ENCODE measurements at regions not wholly inside any gene's neighbourhood (a gene's known extent, or its start where the extent isn't known, plus 50 kb on each side); places are given as distances from the start of the nearest gene placed in this dataset.
"Not testable (repeated sequence)": the region's sequence is repeated elsewhere in the genome, so short reads cannot be mapped to it uniquely, and the experiment has no call there.

DNA sequence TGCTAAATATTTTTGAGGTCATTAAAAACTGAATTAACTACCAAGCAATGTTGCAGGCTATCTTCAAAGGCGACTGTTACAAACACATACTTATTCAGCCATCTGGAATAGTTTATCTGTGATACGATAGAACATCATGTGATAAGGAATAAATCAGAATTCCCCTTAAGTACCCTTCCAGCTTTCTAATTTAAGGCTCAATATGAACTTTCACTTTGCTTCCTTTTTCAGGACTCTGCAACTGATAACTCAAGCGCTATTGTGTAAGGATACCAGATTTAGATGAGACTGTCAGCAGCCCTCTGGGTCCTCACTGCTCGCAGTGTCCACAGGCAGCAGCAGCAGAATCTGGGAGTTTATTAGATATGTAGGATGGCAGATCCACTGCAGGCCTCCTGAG is 416.3 kb downstream of the SPATA31D1 start:
- DNase-seq = peak; percentile 56

- DNase-seq = no peak
Measured at GRCh38 chr9:82406456-82407085, 418.0 kb downstream of the SPATA31D1 start.

- no peak for DNase-seq
Measured at GRCh38 chr9:82410306-82410705, 421.7 kb downstream of the SPATA31D1 start.

- no peak for DNase-seq
Measured at GRCh38 chr9:82410866-82411265, 422.3 kb downstream of the SPATA31D1 start.

- DNase-seq = no peak
Measured at GRCh38 chr9:82412586-82413305, 424.2 kb downstream of the SPATA31D1 start.

- no peak for DNase-seq
Measured at GRCh38 chr9:82417501-82417900, 428.9 kb downstream of the SPATA31D1 start.

DNA sequence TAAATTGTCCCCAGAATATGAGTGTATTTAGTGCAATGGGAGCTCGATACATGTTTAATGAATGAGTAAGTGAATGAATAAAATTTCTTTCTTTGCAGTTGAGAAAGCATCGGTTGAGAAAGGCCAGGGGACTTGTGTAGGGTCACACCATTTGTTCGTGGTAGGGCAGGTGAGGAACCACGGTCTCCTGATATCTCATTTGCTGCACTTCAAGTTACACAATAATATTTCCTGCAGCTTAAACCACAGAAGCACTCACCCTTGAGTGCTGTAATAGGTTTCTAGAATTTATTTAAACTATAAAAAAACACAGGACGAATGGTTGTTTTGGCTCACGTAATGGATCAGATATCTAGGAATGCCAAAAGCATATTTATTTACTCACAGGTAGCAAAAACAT is 429.8 kb downstream of the SPATA31D1 start:
- DNase-seq = no peak

DNA sequence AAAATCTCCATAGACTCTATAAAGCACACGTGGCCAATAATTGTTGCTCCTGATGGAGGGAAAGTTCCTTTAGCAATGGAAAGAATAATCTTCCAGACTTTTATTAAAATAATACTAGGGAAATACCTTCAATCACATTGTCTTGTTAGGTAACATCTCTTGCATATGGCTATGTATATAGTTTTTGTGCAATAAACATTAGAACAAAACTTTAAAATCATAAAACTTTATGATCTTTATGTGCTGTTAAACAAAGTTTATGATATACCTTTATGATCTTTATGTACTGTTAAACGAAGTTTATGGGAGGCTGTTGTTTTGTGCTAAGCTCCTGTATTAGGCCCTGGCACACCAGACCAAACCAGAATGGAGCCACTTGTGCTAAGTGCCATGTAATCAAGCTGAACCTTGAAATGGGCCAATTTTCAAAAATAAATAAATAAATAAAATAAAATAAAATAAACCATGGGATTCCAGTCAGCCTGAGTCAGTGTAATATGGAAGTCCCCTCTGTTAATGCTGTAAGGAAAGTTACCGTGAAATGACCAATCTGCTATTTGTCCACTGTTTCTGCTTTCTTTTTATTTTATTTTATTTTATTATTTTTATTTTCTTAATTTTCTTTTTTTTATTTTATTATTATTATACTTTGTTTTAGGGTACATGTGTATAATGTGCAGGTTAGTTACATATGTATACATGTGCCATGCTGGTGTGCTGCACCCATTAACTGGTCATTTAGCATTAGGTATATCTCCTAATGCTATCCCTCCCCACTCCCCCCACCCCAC is 431.3 kb downstream of the SPATA31D1 start:
- DNase-seq = no peak

GRCh38 chr9:82421498-82421897 is 432.9 kb downstream of the SPATA31D1 start:
- DNase-seq = no peak

- no peak for DNase-seq
Measured at GRCh38 chr9:82423700-82424099, 435.1 kb downstream of the SPATA31D1 start.

- DNase-seq = no peak
Measured at GRCh38 chr9:82424599-82425120, 436.1 kb downstream of the SPATA31D1 start.

- no peak for DNase-seq
Measured at GRCh38 chr9:82431121-82431520, 442.5 kb downstream of the SPATA31D1 start.

DNA sequence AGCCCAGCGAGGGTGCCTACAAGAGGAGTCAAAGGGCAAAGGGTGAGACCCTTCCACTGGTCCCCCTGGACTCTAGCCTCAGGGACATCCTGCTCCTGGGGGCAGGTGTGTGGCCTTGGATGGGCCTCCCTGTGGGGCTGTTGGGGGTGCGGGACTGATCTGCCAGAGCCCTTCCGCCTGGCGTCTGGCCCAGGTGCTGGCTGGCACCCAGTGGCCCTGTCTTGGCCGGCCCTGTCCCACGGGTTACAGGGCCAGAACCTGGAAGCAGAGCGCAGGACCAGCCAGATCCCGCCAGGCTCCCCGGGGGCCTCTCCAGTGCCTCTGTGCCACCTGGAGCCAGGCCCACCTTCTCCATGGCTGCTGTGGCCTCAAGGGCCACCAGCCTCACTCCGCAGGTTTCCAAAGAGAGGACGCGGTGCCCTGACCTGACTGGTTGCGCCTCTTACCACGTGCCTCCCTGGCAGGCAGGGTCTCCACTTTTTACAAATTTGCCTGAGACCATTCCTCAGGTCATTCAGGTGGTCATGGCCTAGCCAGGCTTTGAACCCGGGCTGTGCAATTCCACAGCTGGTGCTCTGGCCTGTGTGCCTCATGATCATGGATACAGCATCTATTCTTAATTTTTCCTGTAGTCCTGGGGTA is 444.8 kb downstream of the SPATA31D1 start:
- not testable (repeated sequence) for DNase-seq

GRCh38 chr9:82436475-82436874 is 447.9 kb downstream of the SPATA31D1 start:
- no peak for DNase-seq

- DNase-seq = not testable (repeated sequence)
Measured at GRCh38 chr9:82437183-82437582, 448.6 kb downstream of the SPATA31D1 start.

- no peak for DNase-seq
Measured at GRCh38 chr9:82438581-82438980, 450.0 kb downstream of the SPATA31D1 start.

- DNase-seq = no peak
Measured at GRCh38 chr9:82443312-82443711, 454.7 kb downstream of the SPATA31D1 start.

GRCh38 chr9:82445556-82445955 is 457.0 kb downstream of the SPATA31D1 start:
- DNase-seq = no peak

- no peak for DNase-seq
Measured at GRCh38 chr9:82447343-82447742, 458.8 kb downstream of the SPATA31D1 start.

DNA sequence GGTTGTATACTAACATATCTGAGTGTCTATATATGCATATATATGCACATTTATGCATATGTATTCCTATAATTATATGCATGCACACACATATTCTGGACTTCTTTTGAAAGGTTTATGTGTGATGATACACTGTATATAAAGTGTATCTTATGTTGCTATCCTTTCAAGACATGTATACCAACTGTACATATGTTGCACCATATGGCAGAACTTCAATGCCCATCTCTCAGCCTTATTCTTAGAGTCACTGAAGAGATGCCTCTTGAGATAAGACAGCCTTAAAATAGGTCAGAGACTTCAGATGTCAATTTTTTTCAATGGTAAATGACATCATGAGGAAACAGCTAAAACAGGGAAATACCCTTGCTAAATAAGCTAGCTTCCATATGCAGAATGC is 461.4 kb downstream of the SPATA31D1 start:
- peak; percentile 10 for DNase-seq

- DNase-seq = no peak
Measured at GRCh38 chr9:82454509-82455190, 466.1 kb downstream of the SPATA31D1 start.

DNA sequence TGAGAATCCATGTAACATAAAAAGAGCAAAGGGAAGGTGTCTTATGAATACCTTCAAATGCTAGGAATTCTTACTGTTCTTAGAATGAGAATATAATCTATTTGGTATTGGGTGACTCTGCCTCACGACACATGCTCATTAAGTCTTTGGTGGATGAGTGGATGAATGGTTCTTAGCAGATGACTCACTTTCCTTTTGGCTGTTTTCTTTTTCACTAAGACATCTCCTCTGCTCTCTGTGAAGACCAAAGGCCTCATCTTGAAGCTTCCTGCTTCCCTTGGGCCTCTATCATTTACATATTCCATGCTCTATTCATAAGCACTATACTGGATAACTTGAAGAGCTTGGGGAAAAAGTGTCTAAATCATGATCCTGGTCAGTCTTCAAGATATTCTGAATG is 468.1 kb downstream of the SPATA31D1 start:
- no peak for DNase-seq

GRCh38 chr9:82457298-82457697 is 468.7 kb downstream of the SPATA31D1 start:
- no peak for DNase-seq

All from DMS 273 treated with DMSO at 0.1 percent for 48 hours (cell line).